ENCODE measurements at regions not wholly inside any gene's neighbourhood (a gene's known extent, or its start where the extent isn't known, plus 50 kb on each side); places are given as distances from the start of the nearest gene placed in this dataset.

DNA sequence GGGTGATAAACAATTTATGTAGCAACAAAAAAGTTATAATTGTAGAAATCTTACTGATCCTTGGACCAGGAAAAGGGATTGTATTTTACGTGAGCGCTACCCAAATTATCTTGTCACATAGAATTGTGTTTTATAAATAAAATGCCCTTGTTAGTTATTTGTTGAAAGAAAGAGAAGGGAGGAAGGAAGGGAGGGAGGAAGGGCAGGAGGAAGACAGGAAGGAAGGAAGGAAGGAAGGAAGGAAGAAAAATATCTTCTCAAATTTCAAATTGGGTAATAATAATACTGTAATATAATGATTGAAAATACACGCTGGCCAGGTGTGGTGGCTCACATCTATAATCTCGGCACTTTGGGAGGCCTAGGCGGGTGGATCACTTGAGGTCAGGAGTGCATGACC lies 206.2 kb upstream of the TLL1 start:
- Histone ChIP-seq H3K4me2 (ENCODE audit: insufficient read depth, insufficient read length, low read length) (no peak overlapping the region), H3K27ac (ENCODE audit: insufficient read length, low read depth, low read length) (no peak overlapping the region), H2BK15ac (ENCODE audit: low read depth, low read length) (no peak overlapping the region), H3K4ac (ENCODE audit: low read depth, low read length) (no peak overlapping the region), H3K23me2 (ENCODE audit: insufficient read length, low read depth, low read length, poor library complexity, severe bottlenecking) (no peaks in the 10 kb centered on the region), H3T11ph (ENCODE audit: low read length) (no peak overlapping the region), H3K18ac (ENCODE audit: insufficient read length, low read depth, low read length) (no peak overlapping the region), H3K9me3 (ENCODE audit: control insufficient read depth, low read depth, low read length) (no peaks in the 10 kb centered on the region), H2BK20ac (ENCODE audit: low read depth, low read length, poor library complexity, severe bottlenecking) (no peak overlapping the region), H2AFZ (ENCODE audit: low read length) (no peak overlapping the region), H3K56ac (ENCODE audit: insufficient read length, low read depth, low read length) (no peak overlapping the region), H3K79me2 (ENCODE audit: insufficient read depth, low read length) (no peaks in the 10 kb centered on the region), H2BK12ac (ENCODE audit: insufficient read length, low read depth, low read length) (no peak overlapping the region), H4K5ac (ENCODE audit: insufficient read length, low read depth, low read length) (no peak overlapping the region), H3K9ac (ENCODE audit: extremely low read depth, insufficient read length, low read length) (no peak overlapping the region), H3K4me1 (ENCODE audit: insufficient read depth, low read length) (peaks cover 3% of the 10 kb centered on the region; the same call in 1 of the 2 replicates), H2BK5ac (ENCODE audit: insufficient read length, low read length) (no peak overlapping the region), H3K14ac (ENCODE audit: insufficient read depth, low read length) (no peak overlapping the region), H2BK120ac (ENCODE audit: low read depth, low read length, poor library complexity, severe bottlenecking) (no peak overlapping the region), H3K27me3 (ENCODE audit: insufficient read depth, low read length) (no peaks in the 10 kb centered on the region), H4K91ac (ENCODE audit: insufficient read length, low read depth, low read length) (no peak overlapping the region), H2AK5ac (ENCODE audit: insufficient read length, low read length) (no peak overlapping the region), H3K23ac (ENCODE audit: insufficient read length, low read depth, low read length) (no peak overlapping the region), H4K8ac (replicated peaks; ENCODE audit: insufficient read length, low read depth, low read length) (no peak overlapping the region), H4K20me1 (ENCODE audit: control insufficient read depth, insufficient read depth, insufficient read length) (no peaks in the 10 kb centered on the region), H3K79me1 (ENCODE audit: insufficient read depth, low read depth, low read length, poor library complexity, severe bottlenecking) (no peaks in the 10 kb centered on the region)
- TF ChIP-seq, protein P1, sequence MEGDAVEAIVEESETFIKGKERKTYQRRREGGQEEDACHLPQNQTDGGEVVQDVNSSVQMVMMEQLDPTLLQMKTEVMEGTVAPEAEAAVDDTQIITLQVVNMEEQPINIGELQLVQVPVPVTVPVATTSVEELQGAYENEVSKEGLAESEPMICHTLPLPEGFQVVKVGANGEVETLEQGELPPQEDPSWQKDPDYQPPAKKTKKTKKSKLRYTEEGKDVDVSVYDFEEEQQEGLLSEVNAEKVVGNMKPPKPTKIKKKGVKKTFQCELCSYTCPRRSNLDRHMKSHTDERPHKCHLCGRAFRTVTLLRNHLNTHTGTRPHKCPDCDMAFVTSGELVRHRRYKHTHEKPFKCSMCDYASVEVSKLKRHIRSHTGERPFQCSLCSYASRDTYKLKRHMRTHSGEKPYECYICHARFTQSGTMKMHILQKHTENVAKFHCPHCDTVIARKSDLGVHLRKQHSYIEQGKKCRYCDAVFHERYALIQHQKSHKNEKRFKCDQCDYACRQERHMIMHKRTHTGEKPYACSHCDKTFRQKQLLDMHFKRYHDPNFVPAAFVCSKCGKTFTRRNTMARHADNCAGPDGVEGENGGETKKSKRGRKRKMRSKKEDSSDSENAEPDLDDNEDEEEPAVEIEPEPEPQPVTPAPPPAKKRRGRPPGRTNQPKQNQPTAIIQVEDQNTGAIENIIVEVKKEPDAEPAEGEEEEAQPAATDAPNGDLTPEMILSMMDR (conservative IDR thresholded peaks at IDR 0.05) = no peak
- Mint-ChIP-seq H3K4me3 (no peak overlapping the region), H3K27ac (no peak overlapping the region), H3K36me3 (ENCODE audit: insufficient read depth in 1 of 3, low read depth in 3 of 3) (no peaks in the 10 kb centered on the region), H3K27me3 (ENCODE audit: low read depth) (no peaks in the 10 kb centered on the region), H3K4me1 (peaks cover 11 to 15% of the 10 kb centered on the region in 2 experiments), H3K9me3 (no peaks in the 10 kb centered on the region; a peak in 1 of 5 replicates)
- DNase-seq = no peak
- no CpG with 5 or more reads among the region's 5 CpGs for WGBS (ENCODE audit: extremely low coverage, insufficient read length, low lambda C conversion rate)

All from H9 (cell line).